Right lobe of liver (tissue), 6 donors: ENCODE measurements at regions not wholly inside any gene's neighbourhood (a gene's known extent, or its start where the extent isn't known, plus 50 kb on each side); places are given as distances from the start of the nearest gene placed in this dataset.

Experiments
- ATAC-seq, 4 donors: fragments of 200-7000 bp; cut with Tn5 transposase; one replicate each; pipeline ENCODE4 v1.9.1; 2020; ENCODE audit warnings: mild to moderate bottlenecking in 4 of 4, moderate library complexity in 4 of 4
- DNase-seq, 3 donors: peaks; one replicate each; pipeline ENCODE4 v3.0.0-alpha.2; 2020
- H3K27ac ChIP-seq, 3 donors: fragments of 200-600 bp; one replicate each; pipeline ENCODE4 v1.8.0; 2022
- H3K27me3 ChIP-seq, 2 donors: fragments of 200-600 bp; one replicate each; pipeline ENCODE4 v1.8.0; 2022
- H3K36me3 ChIP-seq, 4 donors: fragments of 200-600 bp; sonication (generic) in 1 of 4; one replicate each; pipeline versions ENCODE4 v1.5.1 to v1.8.0; 2017 to 2022; ENCODE audit warnings: control low read depth in 1 of 4
- H3K4me1 ChIP-seq, 4 donors: fragments of 200-600 bp; sonication (generic) in 1 of 4; one replicate each; pipeline versions ENCODE4 v1.5.1 to v1.8.0; 2017 to 2022; ENCODE audit warnings: control low read depth in 1 of 4
- H3K4me3 ChIP-seq, 3 donors: fragments of 200-600 bp; one replicate each; pipeline ENCODE4 v1.8.0; 2022
- H3K9me3 ChIP-seq, 4 donors: fragments of 200-600 bp; sonication (generic) in 1 of 4; one replicate each; pipeline versions ENCODE4 v1.5.1 to v1.8.0; 2017 to 2022; ENCODE audit warnings: control low read depth in 1 of 4
- POLR2A ChIP-seq: fragments of 450-650 bp; IDR thresholded peaks from one replicate; pipeline ENCODE4 v1.6.1; 2017; ENCODE audit warnings: antibody characterized with exemption, mild to moderate bottlenecking
- WGBS: methylation state at CpG from one replicate; pipeline ENCODE4 v1.1.6; 2018; ENCODE audit warnings: low coverage, low lambda C conversion rate; ENCODE audit not compliant: insufficient coverage; ENCODE audit errors: missing lambda C conversion rate; 5-methylcytosine and 5-hydroxymethylcytosine counted together
- intact Hi-C, 2 donors: fragments of 100-400 bp; cut with DNase I; formaldehyde crosslinking; loops; one replicate each; pipeline versions ENCODE4 v1.11.2 to v1.14.1; 2022
- TF ChIP-seq, protein P1 (sequence below), 4 donors: fragments of 200-600 bp in 3 of 4; fragments of 450-650 bp in 1 of 4; IDR thresholded peaks; one replicate each; pipeline versions ENCODE4 v1.5.1 to v1.8.0; 2016 to 2022; ENCODE audit warnings: antibody characterized with exemption in 4 of 4, mild to moderate bottlenecking in 2 of 4
- donor health status: DM: no; HTN: yes; CAD: no.
- donor health status: DM: no; HTN: no; CAD: no.
- donor health status: DM: no; HTN: no; CAD: no.
- donor health status: DM: no; HTN: yes; CAD: no.
- donor health status: DM: no; HTN: yes; CAD: no.

DNA sequence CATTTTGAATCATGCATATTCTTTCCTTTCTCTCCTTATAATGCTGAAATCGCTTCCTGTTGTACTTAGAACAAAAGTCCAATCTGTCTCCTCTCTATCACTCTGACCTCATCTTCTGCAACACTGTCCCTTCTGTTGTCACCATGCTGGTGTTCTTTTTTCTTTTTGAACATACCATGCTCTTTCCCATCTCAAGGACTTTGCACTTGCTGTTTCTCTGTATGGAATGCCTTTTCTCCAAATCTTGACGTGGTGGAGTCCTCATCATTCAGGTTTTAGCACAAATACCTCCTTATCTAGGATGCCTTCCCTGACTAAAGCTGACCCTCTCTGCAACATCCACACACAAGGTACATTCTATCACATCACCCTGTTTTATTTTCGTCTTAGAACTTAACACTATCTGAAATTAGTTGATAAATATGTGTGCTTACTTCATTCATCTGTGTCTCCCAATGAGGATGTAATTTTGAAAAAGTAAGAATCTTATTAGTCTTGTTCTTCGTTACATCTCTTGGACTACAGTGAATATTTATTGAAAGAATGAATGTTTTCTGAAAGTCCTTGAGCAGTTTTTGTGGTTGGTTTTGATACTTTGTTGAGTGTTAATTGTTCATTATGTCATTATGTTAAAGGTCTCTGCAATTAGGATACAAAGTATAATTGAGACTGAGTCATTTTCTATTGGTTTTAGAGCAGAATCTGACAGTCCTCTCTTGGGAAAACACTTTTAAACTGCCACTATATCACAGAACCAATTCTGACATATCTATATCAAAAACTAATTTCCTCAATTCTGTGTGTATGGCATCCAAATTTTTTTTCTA lies 145.3 kb upstream of the RASA1 start:
- Histone ChIP-seq H3K4me1 (no peaks in the 10 kb centered on the region), H3K27ac (no peak overlapping the region), H3K27me3 (no peaks in the 10 kb centered on the region), H3K9me3 (no peaks in the 10 kb centered on the region), H3K36me3 (no peaks in the 10 kb centered on the region), H3K4me3 (no peak overlapping the region)
- WGBS, result 39% methylated on average over 4 of the region's 4 CpGs
- DNase-seq, result no peak
- ATAC-seq, result no peak
- TF ChIP-seq POLR2A, result no peak
- TF ChIP-seq, protein P1, sequence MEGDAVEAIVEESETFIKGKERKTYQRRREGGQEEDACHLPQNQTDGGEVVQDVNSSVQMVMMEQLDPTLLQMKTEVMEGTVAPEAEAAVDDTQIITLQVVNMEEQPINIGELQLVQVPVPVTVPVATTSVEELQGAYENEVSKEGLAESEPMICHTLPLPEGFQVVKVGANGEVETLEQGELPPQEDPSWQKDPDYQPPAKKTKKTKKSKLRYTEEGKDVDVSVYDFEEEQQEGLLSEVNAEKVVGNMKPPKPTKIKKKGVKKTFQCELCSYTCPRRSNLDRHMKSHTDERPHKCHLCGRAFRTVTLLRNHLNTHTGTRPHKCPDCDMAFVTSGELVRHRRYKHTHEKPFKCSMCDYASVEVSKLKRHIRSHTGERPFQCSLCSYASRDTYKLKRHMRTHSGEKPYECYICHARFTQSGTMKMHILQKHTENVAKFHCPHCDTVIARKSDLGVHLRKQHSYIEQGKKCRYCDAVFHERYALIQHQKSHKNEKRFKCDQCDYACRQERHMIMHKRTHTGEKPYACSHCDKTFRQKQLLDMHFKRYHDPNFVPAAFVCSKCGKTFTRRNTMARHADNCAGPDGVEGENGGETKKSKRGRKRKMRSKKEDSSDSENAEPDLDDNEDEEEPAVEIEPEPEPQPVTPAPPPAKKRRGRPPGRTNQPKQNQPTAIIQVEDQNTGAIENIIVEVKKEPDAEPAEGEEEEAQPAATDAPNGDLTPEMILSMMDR (IDR thresholded peaks at IDR 0.05), result no peak
- intact Hi-C loops, result no loop called here

DNA sequence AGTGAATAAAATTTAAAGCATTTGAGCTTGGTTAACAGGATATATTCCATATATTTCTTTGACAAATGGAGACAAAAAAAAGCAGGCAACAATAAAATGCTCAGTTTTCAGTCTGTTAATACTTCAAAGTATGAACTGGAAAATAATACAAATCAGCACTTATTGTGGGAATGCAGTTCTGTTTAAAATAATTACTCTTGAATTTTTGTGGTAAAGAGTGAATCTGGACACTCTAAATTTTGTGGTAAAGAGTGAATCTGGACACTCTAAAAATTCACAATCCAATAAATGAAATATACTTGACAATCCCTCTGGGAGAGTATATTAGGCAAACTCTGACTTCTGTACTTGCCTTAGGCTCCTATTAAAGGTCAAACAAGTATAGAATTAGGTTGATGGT lies 141.9 kb upstream of the RASA1 start:
- no peak for ATAC-seq
- intact Hi-C loops, result no loop called here

DNA sequence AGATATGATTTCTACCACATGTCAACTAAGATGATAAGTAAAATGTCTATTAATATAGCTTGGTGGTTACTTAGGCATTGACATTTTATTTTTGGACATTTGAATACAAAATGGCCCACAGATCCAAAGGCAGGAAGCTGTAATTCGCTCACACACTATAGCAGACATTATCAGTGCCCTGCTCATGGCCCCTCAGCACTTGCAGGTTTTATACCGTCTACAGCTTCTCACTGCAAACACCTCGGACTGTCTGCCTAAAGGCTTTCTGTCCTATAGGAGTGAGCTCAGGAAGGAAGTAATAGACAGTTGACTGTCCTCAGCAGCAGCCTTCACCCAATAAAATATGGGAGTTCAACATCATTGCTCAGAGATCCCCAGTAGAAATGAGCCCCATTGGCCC lies 140.8 kb upstream of the RASA1 start:
- WGBS, result 56% methylated on average over 3 of the region's 3 CpGs
- Histone ChIP-seq H3K36me3 (no peaks in the 10 kb centered on the region), H3K4me3 (no peak overlapping the region), H3K4me1 (no peaks in the 10 kb centered on the region), H3K27me3 (no peaks in the 10 kb centered on the region), H3K9me3 (no peaks in the 10 kb centered on the region), H3K27ac (no peak overlapping the region)
- intact Hi-C loops, result no loop called here
- ATAC-seq (no peak), DNase-seq (no peak)
- TF ChIP-seq, protein P1 (IDR thresholded peaks at IDR 0.05), result no peak
- TF ChIP-seq POLR2A, result no peak

More for the DNA sequence above, 141.9 kb upstream of the RASA1 start:
- Histone ChIP-seq H3K27me3 (no peaks in the 10 kb centered on the region), H3K36me3 (no peaks in the 10 kb centered on the region), H3K9me3 (no peaks in the 10 kb centered on the region), H3K4me1 (no peaks in the 10 kb centered on the region), H3K4me3 (no peak overlapping the region), H3K27ac (no peak overlapping the region)
- DNase-seq, result no peak
- TF ChIP-seq, protein P1 (IDR thresholded peaks at IDR 0.05), result no peak
- no peak for TF ChIP-seq POLR2A

DNA sequence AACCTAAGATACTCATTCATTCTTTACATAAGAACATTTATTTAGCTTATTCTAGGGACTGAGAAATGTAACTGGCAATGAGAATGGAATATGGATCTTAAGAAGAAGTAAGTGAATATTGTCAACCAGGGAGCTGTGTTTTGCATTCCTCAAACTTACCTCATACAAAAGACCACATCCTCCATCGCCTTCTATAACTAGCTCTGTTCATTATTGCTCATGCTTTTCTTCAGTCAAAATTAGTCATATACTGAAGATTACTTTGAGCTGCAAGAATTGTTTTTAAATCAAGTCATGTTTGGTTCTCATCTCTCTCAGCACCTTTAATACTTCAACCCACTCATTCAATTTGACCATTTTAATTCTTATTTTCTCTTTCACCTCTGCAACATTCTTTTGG lies 140.3 kb upstream of the RASA1 start:
- ATAC-seq, result no peak

More for the DNA sequence above, 140.3 kb upstream of the RASA1 start:
- 40% methylated on average over 1 of the region's 1 CpG for WGBS
- Histone ChIP-seq H3K27me3 (no peaks in the 10 kb centered on the region), H3K4me3 (no peak overlapping the region), H3K4me1 (no peaks in the 10 kb centered on the region), H3K36me3 (no peaks in the 10 kb centered on the region), H3K9me3 (no peaks in the 10 kb centered on the region), H3K27ac (no peak overlapping the region)
- intact Hi-C loops, result no loop called here
- DNase-seq, result no peak
- TF ChIP-seq, protein P1 (IDR thresholded peaks at IDR 0.05), result no peak
- no peak for TF ChIP-seq POLR2A
